HL-60 (cell line): ENCODE measurements at regions not wholly inside any gene's neighbourhood (a gene's known extent, or its start where the extent isn't known, plus 50 kb on each side); places are given as distances from the start of the nearest gene placed in this dataset.

Source experiments
- DNase-seq, 2 experiments: peaks; one replicate each; pipeline ENCODE4 v3.0.0-alpha.2; 2010 to 2020; ENCODE audit warnings: low read depth in 1 of 2, low spot score in 1 of 2
- H3K27ac ChIP-seq: fragments of 250-450 bp; sonication (Bioruptor Pico); replicated peaks from 2 replicates; pipeline ENCODE4 v1.5.1; 2020; ENCODE audit warnings: mild to moderate bottlenecking, moderate library complexity
- H3K27me3 ChIP-seq: fragments of 250-450 bp; sonication (Bioruptor Pico); 2 replicates; pipeline ENCODE4 v1.5.1; 2021; ENCODE audit warnings: mild to moderate bottlenecking, moderate library complexity; ENCODE audit not compliant: insufficient read depth, poor library complexity, severe bottlenecking
- H3K4me3 ChIP-seq: replicated peaks from 2 replicates; pipeline ENCODE4 v1.5.1; 2011; ENCODE audit warnings: mild to moderate bottlenecking, control low read depth, low read length; ENCODE audit not compliant: insufficient read depth
- CTCF ChIP-seq: IDR thresholded peaks from one replicate; pipeline ENCODE4 v1.5.1; 2011; ENCODE audit warnings: low read length, control low read depth, inconsistent platforms; ENCODE audit not compliant: insufficient read depth
- GABPA ChIP-seq: IDR thresholded peaks from 2 replicates; pipeline ENCODE4 v1.6.1; 2012; ENCODE audit warnings: low read depth
- POLR2AphosphoS5 ChIP-seq: IDR thresholded peaks from 2 replicates; pipeline ENCODE4 v1.6.1; 2012; ENCODE audit warnings: low read depth
- REST ChIP-seq: IDR thresholded peaks from 2 replicates; pipeline ENCODE4 v1.6.1; 2012; ENCODE audit warnings: low read depth; ENCODE audit not compliant: insufficient replicate concordance
- SPI1 ChIP-seq: IDR thresholded peaks from 2 replicates; pipeline ENCODE4 v1.6.1; 2012; ENCODE audit warnings: low read depth, mild to moderate bottlenecking, borderline replicate concordance

- DNase-seq: no peak
- TF ChIP-seq POLR2AphosphoS5 (no peak), SPI1 (no peak), REST (no peak), CTCF (no peak), GABPA (no peak)
- Histone ChIP-seq H3K4me3 (no peak overlapping the region), H3K27ac (no peak overlapping the region), H3K27me3 (no peaks in the 10 kb centered on the region)
These were observed 155.8 kb downstream of the PPARGC1A start for GRCh38 chr4:23734000-23734399.

DNA sequence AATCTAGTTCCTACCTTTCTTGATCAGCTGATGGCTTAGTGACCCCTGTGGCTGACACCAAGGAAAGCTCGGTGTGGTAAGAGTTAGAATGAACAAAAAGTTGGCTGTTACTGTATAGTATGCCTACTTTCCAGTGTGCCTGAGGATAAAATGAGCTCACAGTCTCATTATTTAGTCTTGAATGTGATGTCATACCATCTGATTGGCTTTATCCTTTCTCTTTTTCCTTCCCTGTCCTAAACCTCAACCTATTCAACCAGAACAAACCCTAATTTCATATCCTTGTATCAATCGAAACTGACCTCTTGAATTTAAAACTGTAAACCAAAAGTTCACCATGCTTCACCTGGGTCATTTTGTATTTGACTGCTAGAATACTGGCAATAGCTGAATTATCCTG is 156.4 kb downstream of the PPARGC1A start:
- no peak for DNase-seq
- no peaks in the 10 kb centered on the region for H3K27me3 ChIP-seq
- H3K4me3 ChIP-seq: no peak overlapping the region
- H3K27ac ChIP-seq: no peak overlapping the region
- TF ChIP-seq CTCF (no peak), GABPA (no peak), SPI1 (no peak), POLR2AphosphoS5 (no peak), REST (no peak)

- no peak for TF ChIP-seq GABPA
- no peak for TF ChIP-seq REST
- no peak for TF ChIP-seq CTCF
- TF ChIP-seq SPI1: no peak
- TF ChIP-seq POLR2AphosphoS5: no peak
- DNase-seq: no peak
- Histone ChIP-seq H3K4me3 (no peak overlapping the region), H3K27ac (no peak overlapping the region), H3K27me3 (no peaks in the 10 kb centered on the region)
These were observed 158.8 kb downstream of the PPARGC1A start for GRCh38 chr4:23730998-23731397.
